ENCODE measurements at regions not wholly inside any gene's neighbourhood (a gene's known extent, or its start where the extent isn't known, plus 50 kb on each side); places are given as distances from the start of the nearest gene placed in this dataset.

GRCh38 chr2:123136419-123136818 lies 888.7 kb upstream of the CNTNAP5 start (continued):
- TF ChIP-seq ZBTB11 (CRISPR knock-in tag; IDR thresholded peaks at IDR 0.05) = no peak
- TF ChIP-seq SRSF9 (IDR thresholded peaks at IDR 0.05; ENCODE audit: borderline replicate concordance, low read depth, low read length) = no peak
- TF ChIP-seq CEBPZ (IDR thresholded peaks at IDR 0.05; ENCODE audit: borderline replicate concordance, low read depth, low read length) = no peak

- H3K4me3 ChIP-seq = no peak overlapping the region
- TF ChIP-seq ETV1 (tag; conservative IDR thresholded peaks at IDR 0.05; ENCODE audit: low read depth) (no peak), ZMIZ1 (IDR thresholded peaks at IDR 0.05; ENCODE audit: low read depth in 2 of 2, low read length in 2 of 2) (no peak), MXD1 (CRISPR knock-in tag; IDR thresholded peaks at IDR 0.05; ENCODE audit: borderline replicate concordance, poor library complexity, severe bottlenecking) (no peak), ZNF780A (CRISPR knock-in tag; IDR thresholded peaks at IDR 0.05) (no peak), FOXA1 (IDR thresholded peaks at IDR 0.05; ENCODE audit: borderline replicate concordance) (no peak)
Observed at GRCh38 chr2:123144082-123144481, 881.0 kb upstream of the CNTNAP5 start.

More at GRCh38 chr2:123144082-123144481, 881.0 kb upstream of the CNTNAP5 start:
- intact Hi-C loops (cut with micrococcal nuclease) (no loop called here), in situ Hi-C loops (cut with MboI) (no loop called here)
- DNase-seq (ENCODE audit: extremely low read depth in 1 of 4, low spot score in 3 of 4) = no peak
- no peak overlapping the region for H2AFZ ChIP-seq (ENCODE audit: low read depth, low read length)
- H3K9me1 ChIP-seq (ENCODE audit: control insufficient read depth, insufficient read depth, low read length) = no peaks in the 10 kb centered on the region
- no peak overlapping the region for H3K4me2 ChIP-seq (ENCODE audit: insufficient read depth, low read length)
- CTCF ChIA-PET (ENCODE audit: low intra/inter-chr PET ratio) = no interaction called here
- H3K36me3 ChIP-seq (ENCODE audit: control insufficient read depth, insufficient read depth, low read length) = no peaks in the 10 kb centered on the region
- H3K4me1 ChIP-seq (replicated peaks in 1 of 2; ENCODE audit: control insufficient read depth in 2 of 2, insufficient read depth in 2 of 2, low read length in 2 of 2) = no peaks in the 10 kb centered on the region
- no peak overlapping the region for H3K9ac ChIP-seq (ENCODE audit: insufficient read depth in 1 of 2, low read depth in 2 of 2, low read length in 2 of 2)
- no peaks in the 10 kb centered on the region for H3K79me2 ChIP-seq (ENCODE audit: control insufficient read depth, insufficient read depth, low read length)
- no peaks in the 10 kb centered on the region for H4K20me1 ChIP-seq (replicated peaks; ENCODE audit: control insufficient read depth, insufficient read depth, low read length)
- BruUV-seq (replicated peaks) = no TSS peak
- POLR2A ChIA-PET = no interaction called here
- no peak overlapping the region for H3K27ac ChIP-seq (ENCODE audit: extremely low read depth, low read depth, low read length)
- H3K9me3 ChIP-seq (replicated peaks; ENCODE audit: control insufficient read depth, insufficient read depth, low read depth, low read length) = no peaks in the 10 kb centered on the region
- H3K27me3 ChIP-seq (ENCODE audit: control insufficient read depth in 2 of 2, insufficient read depth in 2 of 2, low read length in 2 of 2) = no peaks in the 10 kb centered on the region
- no peak for ATAC-seq
- FAIRE-seq = no peak
- WGBS (ENCODE audit: insufficient coverage, low coverage, missing lambda C conversion rate) = 0% methylated on average over 1 of the region's 1 CpG
